Right renal cortex interstitium (tissue), 3 donors: ENCODE measurements at regions not wholly inside any gene's neighbourhood (a gene's known extent, or its start where the extent isn't known, plus 50 kb on each side); places are given as distances from the start of the nearest gene placed in this dataset.

Experiments used
- DNase-seq, 3 donors: peaks; one replicate each; pipeline ENCODE4 v3.0.0-alpha.2; 2013; ENCODE audit warnings: low read depth in 3 of 3, low spot score in 2 of 3

- no peak for DNase-seq
Measured at GRCh38 chr6:91874971-91875370, 1288.1 kb upstream of the MAP3K7 start.

GRCh38 chr6:91868539-91869202 is 1281.8 kb upstream of the MAP3K7 start:
- DNase-seq = no peak

GRCh38 chr6:91865889-91866288 is 1279.0 kb upstream of the MAP3K7 start:
- no peak for DNase-seq

DNA sequence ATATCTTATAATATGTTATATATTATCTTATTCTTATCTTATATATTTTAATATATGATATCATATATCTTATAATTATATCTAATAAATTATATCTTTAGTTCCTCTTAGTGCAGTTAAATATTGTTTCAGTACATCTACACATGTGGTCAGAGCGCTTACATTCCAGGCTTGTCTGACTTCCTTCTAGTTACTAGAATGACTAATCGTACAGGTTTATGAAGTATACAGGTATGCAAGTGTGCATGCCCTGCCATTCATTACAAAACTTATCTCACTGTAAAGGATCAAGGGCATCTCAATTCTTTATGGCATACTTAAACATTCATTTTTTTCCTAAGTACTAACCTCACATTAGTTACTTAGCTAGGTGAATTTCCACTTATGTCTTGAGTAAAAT is 1278.0 kb upstream of the MAP3K7 start:
- DNase-seq = no peak

DNA sequence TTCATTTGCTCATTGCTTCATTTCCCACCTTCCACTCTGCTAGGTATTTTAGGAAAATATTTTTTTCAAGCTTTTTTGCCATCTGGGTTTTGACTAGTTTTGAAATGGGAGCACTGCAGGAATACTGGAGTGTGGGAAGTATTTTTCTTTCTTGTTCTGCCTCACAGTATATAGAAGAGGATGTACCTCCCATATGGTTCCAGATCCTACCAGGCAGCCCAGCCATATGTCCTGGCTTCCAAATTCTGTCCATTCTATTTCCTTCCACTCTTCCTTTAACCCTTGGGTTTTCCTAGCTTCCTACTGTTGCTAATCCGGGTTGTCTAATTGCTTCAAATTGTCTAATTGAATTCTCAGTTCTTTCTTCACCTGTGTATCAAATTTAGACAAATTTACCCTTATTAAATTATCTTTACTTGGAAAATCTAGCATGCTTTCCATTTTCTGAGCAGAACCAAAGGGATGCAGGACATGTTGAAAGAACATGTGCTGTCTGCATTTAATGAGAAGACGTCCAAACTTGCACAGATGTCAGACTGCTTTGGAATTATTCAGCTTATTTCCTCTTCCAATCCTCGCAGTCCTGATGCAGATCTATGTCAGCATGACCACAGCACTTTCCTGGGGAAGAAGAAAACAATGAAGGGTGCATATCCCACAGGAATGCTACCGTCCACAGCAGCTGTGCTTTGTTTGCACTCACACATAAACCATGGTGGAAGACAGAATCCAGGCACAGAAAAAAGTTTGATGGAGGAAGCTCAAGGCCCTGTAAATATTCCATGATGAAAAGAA is 1273.9 kb upstream of the MAP3K7 start:
- DNase-seq = no peak

DNA sequence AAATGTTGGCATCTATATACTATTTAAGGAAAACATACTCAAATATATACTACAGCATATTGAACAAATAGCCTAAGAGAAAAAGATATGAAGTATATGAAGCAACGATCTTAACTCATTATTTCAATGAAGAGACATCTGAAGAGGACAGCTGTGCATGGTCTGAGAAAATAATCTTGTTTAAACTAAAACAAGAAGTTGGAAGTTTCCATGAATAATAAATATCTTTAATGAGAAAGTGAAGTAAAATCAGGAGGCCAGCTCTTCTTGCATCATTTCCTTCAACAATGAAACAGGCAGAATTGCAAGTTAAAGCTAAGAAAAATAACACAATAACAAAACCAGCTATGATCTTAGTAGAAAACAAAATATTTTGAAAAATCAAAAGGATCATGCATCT is 1265.4 kb upstream of the MAP3K7 start:
- DNase-seq = peak in 2 of 3 donors; percentile 16 to 18

DNA sequence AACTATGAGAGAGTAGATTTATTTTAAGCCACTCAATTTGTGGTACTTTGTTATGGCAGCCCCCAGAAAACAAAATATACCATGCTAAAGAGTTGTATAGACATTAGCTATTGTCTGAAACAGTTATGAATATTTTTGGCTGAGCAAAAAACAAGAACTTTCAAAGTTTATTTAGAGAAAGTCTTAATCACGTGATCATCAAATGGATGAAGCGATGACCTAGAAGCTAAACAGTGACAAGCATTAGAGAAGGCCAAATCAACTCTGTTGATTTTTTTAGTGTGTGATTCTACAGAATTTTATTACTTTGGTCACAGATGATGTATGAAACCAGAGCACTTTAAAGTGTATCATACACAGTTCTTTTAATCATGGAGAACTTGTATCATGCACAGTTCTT is 1247.9 kb upstream of the MAP3K7 start:
- no peak for DNase-seq

- DNase-seq = no peak
Measured at GRCh38 chr6:91827151-91827550, 1240.3 kb upstream of the MAP3K7 start.

- DNase-seq = no peak
Measured at GRCh38 chr6:91826128-91826527, 1239.3 kb upstream of the MAP3K7 start.

DNA sequence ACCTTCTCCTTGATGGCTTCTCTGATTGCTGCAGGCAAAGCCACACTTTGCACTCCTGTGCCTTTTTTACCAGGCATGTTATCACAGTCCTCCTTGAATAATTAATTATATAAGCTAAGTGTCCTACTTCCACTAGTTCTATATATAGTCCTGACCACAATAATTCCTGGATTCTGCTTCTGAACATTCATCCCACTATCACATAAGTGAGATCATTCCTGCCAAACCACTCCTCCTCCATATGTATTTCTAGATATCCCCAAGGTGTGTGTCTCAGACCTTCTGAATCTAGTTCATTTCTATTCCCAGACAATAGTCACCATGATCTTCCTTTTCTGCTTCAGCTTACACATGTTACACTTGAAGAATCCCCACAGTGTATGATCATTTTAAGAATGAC is 1237.5 kb upstream of the MAP3K7 start:
- no peak for DNase-seq

- DNase-seq = no peak
Measured at GRCh38 chr6:91822581-91822980, 1235.7 kb upstream of the MAP3K7 start.

DNA sequence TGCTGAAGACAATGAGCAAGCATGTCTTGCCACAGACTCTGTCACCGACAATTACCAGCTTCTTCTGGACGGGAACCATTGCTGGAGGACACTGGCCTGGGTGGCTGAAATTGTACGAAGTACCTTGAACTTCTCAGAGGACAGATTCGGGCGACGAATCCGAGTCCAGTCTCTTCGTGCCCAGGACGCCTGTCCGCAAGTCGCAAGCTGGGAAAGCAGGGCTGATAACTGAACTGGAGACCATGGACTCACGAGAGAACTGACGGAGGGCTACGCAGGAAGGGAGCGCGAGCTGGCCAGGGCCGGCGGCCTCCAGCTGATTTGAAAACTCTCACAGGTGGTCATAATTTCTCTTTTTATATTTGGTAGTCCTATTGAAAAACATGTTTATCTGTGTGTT is 1229.5 kb upstream of the MAP3K7 start:
- DNase-seq = no peak

DNA sequence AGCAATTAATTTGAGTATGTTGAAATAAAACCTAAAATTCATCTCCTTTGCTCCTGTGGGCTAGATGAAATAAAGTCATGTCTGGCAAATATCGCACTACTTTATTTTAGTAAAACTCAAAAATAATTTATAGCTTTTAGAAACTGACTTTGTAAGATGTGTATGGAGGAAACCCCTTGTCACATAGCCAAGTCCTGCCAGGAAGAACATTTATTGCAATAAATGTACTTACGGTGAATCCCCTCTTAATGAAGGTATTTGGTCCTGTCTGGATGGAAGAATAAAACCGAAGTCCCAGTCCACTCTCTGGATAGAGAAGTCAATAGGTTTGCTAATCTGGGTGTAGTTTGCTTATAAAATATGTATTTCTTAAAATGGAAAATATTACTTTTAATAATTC is 1226.8 kb upstream of the MAP3K7 start:
- DNase-seq = no peak

DNA sequence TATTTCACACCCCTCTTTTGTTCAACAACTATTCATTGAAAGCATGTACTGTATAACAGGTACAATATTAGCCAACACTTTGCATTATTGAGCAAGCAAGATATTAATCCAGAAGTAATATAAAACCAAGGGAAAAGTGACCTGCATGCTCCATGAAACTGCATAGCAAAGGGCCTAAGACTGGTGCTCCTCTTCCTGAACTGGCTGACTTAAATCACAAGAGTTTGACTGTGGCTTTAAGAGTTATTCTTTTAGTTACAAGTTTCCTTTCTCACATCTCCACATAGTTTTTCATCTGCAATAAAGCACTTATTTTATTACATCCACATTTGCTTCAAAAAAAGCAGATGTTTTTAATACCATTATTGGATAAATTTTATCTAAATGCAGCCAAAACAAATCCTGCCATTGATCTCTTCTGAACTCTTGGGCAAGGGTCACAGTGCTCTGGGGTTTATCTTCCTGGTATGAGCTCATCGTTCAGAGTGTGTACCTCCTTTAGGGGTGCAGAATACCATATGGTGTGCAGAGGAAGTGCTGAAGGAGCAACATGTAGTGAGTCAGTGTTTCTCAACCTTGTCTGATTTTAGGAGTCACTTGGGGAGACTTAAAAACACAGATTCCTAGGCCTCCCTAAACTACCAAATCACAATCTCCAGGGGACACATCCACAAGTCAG is 1225.9 kb upstream of the MAP3K7 start:
- peak in 2 of 3 donors; percentile 1 to 23 for DNase-seq

DNA sequence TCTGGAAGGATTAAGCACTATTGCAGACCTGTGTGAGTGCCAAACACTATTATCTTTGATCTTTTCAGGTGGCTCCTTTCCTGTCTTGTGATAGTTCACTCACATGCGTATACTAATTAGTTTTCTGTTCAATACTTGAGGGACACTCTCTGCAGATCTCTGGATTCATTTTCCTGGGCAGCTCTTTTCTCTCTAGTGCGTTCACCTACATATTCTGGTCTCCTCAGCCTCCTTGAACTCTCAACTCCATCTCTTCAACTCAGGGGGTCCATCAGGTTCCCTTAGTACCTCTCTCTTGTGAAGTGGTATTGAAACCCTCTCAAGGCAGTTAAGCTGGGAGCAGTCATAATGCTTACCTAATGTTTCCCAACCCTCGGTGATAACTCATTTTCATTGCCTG is 1218.1 kb upstream of the MAP3K7 start:
- no peak for DNase-seq

GRCh38 chr6:91802431-91802830 is 1215.6 kb upstream of the MAP3K7 start:
- no peak for DNase-seq

GRCh38 chr6:91796603-91797002 is 1209.7 kb upstream of the MAP3K7 start:
- DNase-seq = no peak

DNA sequence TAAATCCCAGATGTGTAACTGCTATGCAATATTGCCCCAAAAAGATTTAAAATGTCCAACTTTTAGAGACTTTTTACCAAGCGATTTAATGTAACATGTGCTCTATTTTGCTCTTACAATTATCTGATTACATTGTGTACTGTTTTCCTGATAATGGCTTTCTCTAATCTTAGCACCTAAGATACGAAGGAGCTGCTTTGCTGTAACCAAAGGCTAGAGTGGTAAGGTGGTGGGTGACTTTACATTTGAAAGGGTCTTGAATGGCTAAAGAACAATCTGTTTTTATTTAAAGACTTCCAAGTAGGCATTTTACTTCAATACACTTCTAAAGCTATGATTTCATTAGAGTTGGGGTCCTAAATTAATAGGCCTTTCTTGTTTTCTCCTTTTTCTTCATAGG is 1201.6 kb upstream of the MAP3K7 start:
- DNase-seq = no peak

GRCh38 chr6:91786474-91787184 is 1199.8 kb upstream of the MAP3K7 start:
- DNase-seq = no peak

- no peak for DNase-seq
Measured at GRCh38 chr6:91782802-91783201, 1195.9 kb upstream of the MAP3K7 start.

DNA sequence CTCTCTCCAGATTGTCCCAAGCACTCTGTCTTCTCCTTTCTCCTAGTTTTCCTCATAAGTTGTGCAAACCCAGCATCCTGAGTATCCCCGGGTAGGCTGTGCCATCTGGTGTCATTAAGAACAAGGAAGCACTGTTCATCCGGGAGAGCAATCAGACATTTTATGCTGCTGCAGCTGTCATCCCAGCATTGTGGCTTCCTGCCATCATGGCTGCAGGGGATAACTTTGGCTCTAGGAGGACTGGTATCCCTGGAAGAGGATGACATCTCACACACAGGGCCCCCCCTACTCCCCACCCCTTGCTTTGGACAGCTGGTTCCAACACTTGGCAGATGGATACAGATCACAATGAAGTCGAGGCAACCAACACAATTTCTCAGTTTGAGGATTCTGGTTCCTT is 1195.1 kb upstream of the MAP3K7 start:
- DNase-seq = no peak
